Keratinocyte (primary cell): ENCODE measurements at regions not wholly inside any gene's neighbourhood (a gene's known extent, or its start where the extent isn't known, plus 50 kb on each side); places are given as distances from the start of the nearest gene placed in this dataset.

ENCODE experiments used
- DNase-seq: peaks from one replicate; pipeline ENCODE4 v3.0.0-alpha.2; 2011; ENCODE audit warnings: low read depth, missing footprints, low spot score
- FAIRE-seq: peaks from 2 replicates; lab custom pipeline; 2011; peaks lifted over from hg19 to GRCh38; lab: Jason Lieb, UNC
- H2AFZ ChIP-seq: 2 replicates; pipeline ENCODE4 v1.6.0; 2012; ENCODE audit warnings: low read length, control low read depth, inconsistent platforms; ENCODE audit not compliant: control insufficient read depth
- H3K27ac ChIP-seq: 2 replicates; pipeline ENCODE4 v1.5.1; 2011; ENCODE audit warnings: low read length; ENCODE audit not compliant: control insufficient read depth, insufficient read depth
- H3K27me3 ChIP-seq: 3 replicates; pipeline ENCODE4 v1.6.0; 2011; ENCODE audit warnings: low read length; ENCODE audit not compliant: control insufficient read depth, insufficient read depth; ENCODE audit errors: extremely low read depth
- H3K36me3 ChIP-seq, 2 experiments: 2 replicates in 1 of 2; 3 replicates in 1 of 2; pipeline ENCODE4 v1.5.1; 2011; ENCODE audit warnings: low read length in 2 of 2, mild to moderate bottlenecking in 1 of 2; ENCODE audit not compliant: control insufficient read depth in 2 of 2, insufficient read depth in 2 of 2; ENCODE audit errors: extremely low read depth in 1 of 2
- H3K4me1 ChIP-seq: 3 replicates; pipeline ENCODE4 v1.5.1; 2011; ENCODE audit warnings: low read length; ENCODE audit not compliant: control insufficient read depth, insufficient read depth; ENCODE audit errors: extremely low read depth
- H3K4me2 ChIP-seq: 3 replicates; pipeline ENCODE4 v1.6.0; 2011; ENCODE audit warnings: low read depth, low read length; ENCODE audit not compliant: control insufficient read depth, insufficient read depth; ENCODE audit errors: extremely low read depth
- H3K4me3 ChIP-seq, 3 experiments: fragments of 200-600 bp in 1 of 3; sonication (generic) in 1 of 3; 2 replicates in 2 of 3; 3 replicates in 1 of 3; pipeline ENCODE4 v1.5.1; 2011 to 2016; ENCODE audit warnings: low read length in 3 of 3, mild to moderate bottlenecking in 3 of 3, control low read depth in 2 of 3, inconsistent platforms in 1 of 3, low read depth in 1 of 3, mixed read lengths in 1 of 3, mixed run types in 1 of 3, moderate library complexity in 1 of 3; ENCODE audit not compliant: control insufficient read depth in 2 of 3, insufficient read depth in 2 of 3; ENCODE audit errors: extremely low read depth in 1 of 3
- H3K79me2 ChIP-seq: 2 replicates; pipeline ENCODE4 v1.6.0; 2012; ENCODE audit warnings: low read length; ENCODE audit not compliant: control insufficient read depth, insufficient read depth
- H3K9ac ChIP-seq: 3 replicates; pipeline ENCODE4 v1.6.0; 2011; ENCODE audit warnings: low read length; ENCODE audit not compliant: control insufficient read depth, insufficient read depth; ENCODE audit errors: extremely low read depth
- H3K9me1 ChIP-seq: 3 replicates; pipeline ENCODE4 v1.6.0; 2011; ENCODE audit warnings: low read length; ENCODE audit not compliant: control insufficient read depth, insufficient read depth; ENCODE audit errors: extremely low read depth
- H3K9me3 ChIP-seq: 2 replicates; pipeline ENCODE4 v1.5.1; 2012; ENCODE audit warnings: low read depth, low read length; ENCODE audit not compliant: control insufficient read depth
- H4K20me1 ChIP-seq: 3 replicates; pipeline ENCODE4 v1.6.0; 2011; ENCODE audit warnings: low read length; ENCODE audit not compliant: control insufficient read depth, insufficient read depth; ENCODE audit errors: extremely low read depth
- CTCF ChIP-seq, 3 experiments: IDR thresholded peaks in 1 of 3; conservative IDR thresholded peaks in 1 of 3; optimal IDR thresholded peaks in 1 of 3; 2 replicates in 2 of 3; 3 replicates in 1 of 3; pipeline versions ENCODE3 to v1.5.1; 2011; ENCODE audit warnings: low read length in 3 of 3, mild to moderate bottlenecking in 3 of 3, moderate library complexity in 2 of 3, control low read depth in 1 of 3, inconsistent platforms in 1 of 3; ENCODE audit not compliant: insufficient read depth in 2 of 3; ENCODE audit errors: extremely low read depth in 1 of 3
- EZH2 ChIP-seq: IDR thresholded peaks from one replicate; pipeline ENCODE4 v1.6.1; 2012; ENCODE audit warnings: inconsistent platforms, mild to moderate bottlenecking, low read length, moderate library complexity
- dilution Hi-C: fragments of 300-500 bp; cut with MboI; formaldehyde crosslinking; loops from one replicate; pipeline ENCODE4 v1.7.0; 2020; ENCODE audit warnings: low sequenced_read_pairs; ENCODE audit not compliant: extremely low pct_ligation_motif_present

- H3K79me2 ChIP-seq, result no peaks in the 10 kb centered on the region
- no peak overlapping the region for H3K27ac ChIP-seq
- H3K9me1 ChIP-seq, result no peaks in the 10 kb centered on the region
- no peak overlapping the region for H3K9ac ChIP-seq
- no peaks in the 10 kb centered on the region for H3K9me3 ChIP-seq
- H3K4me2 ChIP-seq, result no peak overlapping the region
- no peak overlapping the region for H3K4me3 ChIP-seq
- dilution Hi-C loops, result no loop called here
- H3K27me3 ChIP-seq, result no peaks in the 10 kb centered on the region
- no peak overlapping the region for H2AFZ ChIP-seq
- no peaks in the 10 kb centered on the region for H3K4me1 ChIP-seq
- TF ChIP-seq CTCF (optimal IDR thresholded peaks at IDR 0.05 in 1 of 3, IDR thresholded peaks at IDR 0.05 in 1 of 3, conservative IDR thresholded peaks at IDR 0.05 in 1 of 3; ENCODE audit: extremely low read depth in 1 of 3, insufficient read depth in 2 of 3, low read length in 3 of 3) (no peak), EZH2 (no peak)
- no peaks in the 10 kb centered on the region for H3K36me3 ChIP-seq
- no peaks in the 10 kb centered on the region for H4K20me1 ChIP-seq
- DNase-seq (no peak), FAIRE-seq (no peak)
These were observed 139.5 kb upstream of the KCNK2 start for GRCh38 chr1:214943054-214943453.

GRCh38 chr1:214946615-214947014, 135.9 kb upstream of the KCNK2 start:
- FAIRE-seq, result peak; percentile 36
- no peak overlapping the region for H3K4me2 ChIP-seq

More at GRCh38 chr1:214946615-214947014, 135.9 kb upstream of the KCNK2 start:
- Histone ChIP-seq H3K27me3 (no peaks in the 10 kb centered on the region), H3K27ac (no peak overlapping the region), H3K9ac (no peak overlapping the region), H3K9me3 (no peaks in the 10 kb centered on the region), H4K20me1 (no peaks in the 10 kb centered on the region), H3K4me3 (no peak overlapping the region), H3K79me2 (no peaks in the 10 kb centered on the region), H3K4me1 (no peaks in the 10 kb centered on the region), H2AFZ (no peak overlapping the region), H3K9me1 (no peaks in the 10 kb centered on the region), H3K36me3 (no peaks in the 10 kb centered on the region)
- no peak for DNase-seq
- dilution Hi-C loops, result no loop called here
- no peak for TF ChIP-seq CTCF (optimal IDR thresholded peaks at IDR 0.05 in 1 of 3, IDR thresholded peaks at IDR 0.05 in 1 of 3, conservative IDR thresholded peaks at IDR 0.05 in 1 of 3; ENCODE audit: extremely low read depth in 1 of 3, insufficient read depth in 2 of 3, low read length in 3 of 3)
- no peak for TF ChIP-seq EZH2
